ENCODE measurements at regions not wholly inside any gene's neighbourhood (a gene's known extent, or its start where the extent isn't known, plus 50 kb on each side); places are given as distances from the start of the nearest gene placed in this dataset.
"Not testable (repeated sequence)": the region's sequence is repeated elsewhere in the genome, so short reads cannot be mapped to it uniquely, and the experiment has no call there.

DNA sequence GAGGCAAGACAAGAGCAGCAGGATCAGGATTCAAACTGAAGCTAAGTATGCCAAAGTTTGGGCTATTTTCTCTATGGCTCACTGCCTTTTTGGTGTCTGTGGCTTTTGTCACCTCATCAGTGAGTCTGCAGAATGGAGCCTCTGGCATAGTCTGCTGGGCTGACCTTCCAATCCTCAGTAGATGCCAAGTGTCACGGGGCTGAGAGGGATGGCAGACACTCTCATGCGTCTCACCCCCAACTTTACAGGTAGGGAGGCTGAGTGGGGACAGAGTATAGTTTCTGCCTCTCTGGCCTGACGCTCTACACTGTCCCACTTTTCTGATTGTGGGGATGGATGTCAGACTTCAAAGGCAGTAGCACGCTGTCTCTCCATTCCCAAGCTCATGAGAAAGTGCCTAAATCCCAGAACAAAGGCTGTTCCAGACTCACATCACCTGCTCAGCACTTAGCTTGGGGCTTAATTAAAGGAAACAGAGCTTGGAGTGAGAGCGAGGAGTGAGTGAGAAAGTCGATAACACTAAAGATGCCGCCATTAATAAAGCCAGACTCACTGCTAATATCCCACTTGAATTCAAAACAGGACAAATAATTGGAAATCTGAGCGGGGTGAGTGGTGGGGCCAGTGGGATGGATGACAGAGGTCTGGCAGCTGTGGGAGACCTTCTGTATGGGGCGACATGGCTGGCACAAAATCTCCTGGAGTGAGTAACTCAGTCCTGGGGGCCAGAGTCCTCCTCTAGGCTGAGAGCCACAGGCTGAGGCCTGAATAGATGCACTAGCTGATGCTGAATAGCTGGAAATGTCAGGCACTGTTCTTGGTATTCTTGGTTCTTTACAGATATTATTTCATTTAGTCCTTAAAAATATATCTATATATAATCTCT, 78.4 kb upstream of the MRPS22 start:
- no peaks in the 10 kb centered on the region for H3K4me1 ChIP-seq
- H3K36me3 ChIP-seq, result no peaks in the 10 kb centered on the region
- no peak overlapping the region for H3K4me3 ChIP-seq
- 85% methylated on average over 5 to 9 of the region's 9 CpGs for WGBS, 2 donors (ENCODE audit: low coverage in 1 of 2)
- in situ Hi-C loops (cut with MboI; ENCODE audit: low pct_ligation_motif_present in 1 of 4, low pct_unique_long_range_greater_than_20kb in 1 of 4, low sequenced_read_pairs in 3 of 4), result no loop called here
- H3K27me3 ChIP-seq, result no peaks in the 10 kb centered on the region
- no peak for DNase-seq
- intact Hi-C loops (cut with DNase I; ENCODE audit: low total_unique reads), result no loop called here
- no peak for TF ChIP-seq EP300 (IDR thresholded peaks at IDR 0.05; ENCODE audit: low read depth)
- no peak for TF ChIP-seq POLR2A (IDR thresholded peaks at IDR 0.05)
- TF ChIP-seq POLR2AphosphoS5 (IDR thresholded peaks at IDR 0.05), result no peak
- TF ChIP-seq, protein P1, sequence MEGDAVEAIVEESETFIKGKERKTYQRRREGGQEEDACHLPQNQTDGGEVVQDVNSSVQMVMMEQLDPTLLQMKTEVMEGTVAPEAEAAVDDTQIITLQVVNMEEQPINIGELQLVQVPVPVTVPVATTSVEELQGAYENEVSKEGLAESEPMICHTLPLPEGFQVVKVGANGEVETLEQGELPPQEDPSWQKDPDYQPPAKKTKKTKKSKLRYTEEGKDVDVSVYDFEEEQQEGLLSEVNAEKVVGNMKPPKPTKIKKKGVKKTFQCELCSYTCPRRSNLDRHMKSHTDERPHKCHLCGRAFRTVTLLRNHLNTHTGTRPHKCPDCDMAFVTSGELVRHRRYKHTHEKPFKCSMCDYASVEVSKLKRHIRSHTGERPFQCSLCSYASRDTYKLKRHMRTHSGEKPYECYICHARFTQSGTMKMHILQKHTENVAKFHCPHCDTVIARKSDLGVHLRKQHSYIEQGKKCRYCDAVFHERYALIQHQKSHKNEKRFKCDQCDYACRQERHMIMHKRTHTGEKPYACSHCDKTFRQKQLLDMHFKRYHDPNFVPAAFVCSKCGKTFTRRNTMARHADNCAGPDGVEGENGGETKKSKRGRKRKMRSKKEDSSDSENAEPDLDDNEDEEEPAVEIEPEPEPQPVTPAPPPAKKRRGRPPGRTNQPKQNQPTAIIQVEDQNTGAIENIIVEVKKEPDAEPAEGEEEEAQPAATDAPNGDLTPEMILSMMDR (IDR thresholded peaks at IDR 0.05), result no peak
- H3K27ac ChIP-seq, result no peak overlapping the region
- no peaks in the 10 kb centered on the region for H3K9me3 ChIP-seq

DNA sequence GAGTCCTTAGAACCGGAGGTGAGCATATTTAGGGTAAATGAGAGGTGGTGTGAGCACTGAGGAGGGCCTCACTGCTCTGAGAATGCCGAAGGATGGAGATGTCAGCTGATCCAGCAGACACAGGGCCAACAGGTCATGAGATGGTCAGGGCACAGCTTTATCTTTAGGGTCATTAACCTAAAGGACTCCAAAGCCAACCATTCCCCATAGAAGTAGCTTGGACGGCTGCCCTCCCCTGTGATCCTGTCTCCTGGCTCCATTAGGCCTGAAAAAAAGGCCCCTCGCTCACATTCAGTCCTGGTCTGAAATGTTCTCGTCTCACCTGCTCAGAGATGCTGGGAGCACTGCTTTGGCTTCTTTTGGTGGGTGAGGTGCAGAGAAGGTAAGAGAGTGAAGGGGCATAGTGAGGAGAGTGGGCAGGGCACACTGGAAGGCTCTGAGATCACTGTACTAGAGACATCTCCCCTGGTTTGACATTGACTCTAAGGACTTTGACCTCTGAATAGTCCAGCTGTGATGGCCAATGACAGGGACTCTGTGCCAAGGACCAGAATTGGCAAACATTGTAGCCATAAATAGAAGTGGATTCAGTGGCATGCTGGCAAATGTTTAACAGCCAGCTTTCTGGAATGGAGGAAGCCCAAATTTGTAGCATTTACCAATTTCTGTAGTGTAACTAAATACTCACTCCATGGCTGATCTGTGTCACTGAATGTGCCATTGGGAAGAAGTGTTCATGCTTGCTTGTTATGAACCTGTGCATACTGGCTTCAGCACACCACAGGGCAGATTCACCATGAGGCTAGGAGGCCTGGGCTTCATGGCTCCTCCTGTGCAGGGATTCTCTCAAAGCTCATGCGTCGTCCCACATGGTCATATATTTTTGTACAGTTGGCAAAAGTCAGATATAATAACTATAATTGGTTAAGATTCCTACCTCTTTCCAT, 76.2 kb upstream of the MRPS22 start:
- no peak overlapping the region for H3K4me3 ChIP-seq
- no peaks in the 10 kb centered on the region for H3K9me3 ChIP-seq
- no peaks in the 10 kb centered on the region for H3K36me3 ChIP-seq
- in situ Hi-C loops (cut with MboI; ENCODE audit: low pct_ligation_motif_present in 1 of 4, low pct_unique_long_range_greater_than_20kb in 1 of 4, low sequenced_read_pairs in 3 of 4), result no loop called here
- 70 to 96% methylated on average over 3 to 7 of the region's 7 CpGs for WGBS, 2 donors (ENCODE audit: low coverage in 1 of 2)
- no peaks in the 10 kb centered on the region for H3K4me1 ChIP-seq
- intact Hi-C loops (cut with DNase I; ENCODE audit: low total_unique reads), result no loop called here
- TF ChIP-seq, protein P1 (IDR thresholded peaks at IDR 0.05), result no peak
- no peak for TF ChIP-seq EP300 (IDR thresholded peaks at IDR 0.05; ENCODE audit: low read depth)
- TF ChIP-seq POLR2AphosphoS5 (IDR thresholded peaks at IDR 0.05), result no peak
- no peak for TF ChIP-seq POLR2A (IDR thresholded peaks at IDR 0.05)
- H3K27me3 ChIP-seq, result no peaks in the 10 kb centered on the region
- no peak overlapping the region for H3K27ac ChIP-seq
- DNase-seq, result no peak

DNA sequence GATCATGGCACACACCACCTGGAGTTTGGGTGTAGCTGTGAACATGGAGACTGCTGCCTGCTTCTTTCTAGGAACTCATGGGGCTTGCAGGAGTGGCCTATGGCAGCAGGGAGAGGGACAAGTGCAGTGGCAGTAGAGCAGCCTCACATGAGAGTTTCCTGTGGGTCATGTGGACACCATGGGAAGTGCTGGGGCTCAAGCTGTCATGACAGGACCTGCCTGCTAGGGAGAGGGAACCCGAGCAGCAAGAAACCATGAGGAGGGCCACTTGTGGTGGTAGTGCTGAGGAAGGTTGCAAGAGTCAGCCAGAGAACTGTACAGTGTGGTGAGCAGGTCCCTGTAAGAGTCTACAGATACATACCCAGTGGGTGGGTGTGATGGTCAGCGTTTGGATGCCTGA, 73.8 kb upstream of the MRPS22 start:
- Histone ChIP-seq H3K36me3 (no peaks in the 10 kb centered on the region), H3K4me1 (no peaks in the 10 kb centered on the region), H3K27ac (no peak overlapping the region), H3K27me3 (no peaks in the 10 kb centered on the region), H3K9me3 (no peaks in the 10 kb centered on the region), H3K4me3 (no peak overlapping the region)
- intact Hi-C loops (cut with DNase I; ENCODE audit: low total_unique reads), result no loop called here
- no peak for DNase-seq
- in situ Hi-C loops (cut with MboI; ENCODE audit: low pct_ligation_motif_present in 1 of 4, low pct_unique_long_range_greater_than_20kb in 1 of 4, low sequenced_read_pairs in 3 of 4), result no loop called here
- TF ChIP-seq, protein P1 (IDR thresholded peaks at IDR 0.05), result no peak
- no peak for TF ChIP-seq POLR2A (IDR thresholded peaks at IDR 0.05)
- no peak for TF ChIP-seq POLR2AphosphoS5 (IDR thresholded peaks at IDR 0.05)
- TF ChIP-seq EP300 (IDR thresholded peaks at IDR 0.05; ENCODE audit: low read depth), result no peak
- 80 to 87% methylated on average over 1 to 2 of the region's 2 CpGs for WGBS, 2 donors (ENCODE audit: low coverage in 1 of 2)

DNA sequence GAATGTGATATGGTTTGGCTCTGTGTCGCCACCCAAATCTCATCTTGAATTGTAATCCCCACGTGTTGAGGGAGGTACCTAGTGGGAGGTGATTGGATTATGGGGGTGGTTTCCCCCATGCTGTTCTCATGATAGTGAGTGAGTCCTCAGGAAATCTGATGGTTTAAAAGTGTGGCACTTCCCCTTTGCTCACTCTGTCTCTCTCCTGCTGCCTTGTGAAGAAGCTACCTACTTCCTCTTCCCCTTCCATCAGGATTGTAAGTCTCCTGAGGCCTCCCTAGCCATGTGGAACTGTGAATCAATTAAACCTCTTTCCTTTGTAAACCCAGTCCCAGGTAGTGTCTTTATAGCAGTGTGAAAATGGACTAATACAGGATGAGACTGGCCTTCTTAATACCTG, 73.2 kb upstream of the MRPS22 start:
- DNase-seq; H3K27ac ChIP-seq; H3K4me1 ChIP-seq; H3K9me3 ChIP-seq; H3K4me3 ChIP-seq; H3K36me3 ChIP-seq; intact Hi-C loops (cut with DNase I; ENCODE audit: low total_unique reads); in situ Hi-C loops (cut with MboI; ENCODE audit: low pct_ligation_motif_present in 1 of 4, low pct_unique_long_range_greater_than_20kb in 1 of 4, low sequenced_read_pairs in 3 of 4); H3K27me3 ChIP-seq: not testable (repeated sequence)
- WGBS, 2 donors (ENCODE audit: low coverage in 1 of 2), result 75% methylated on average over 2 of the region's 2 CpGs; no CpG with 5 or more reads in 1 of the 2 donors
